ENCODE measurements at regions not wholly inside any gene's neighbourhood (a gene's known extent, or its start where the extent isn't known, plus 50 kb on each side); places are given as distances from the start of the nearest gene placed in this dataset.

GRCh38 chr6:167758309-167759023 is 68.2 kb upstream of the AFDN start:
- no peak for DNase-seq

GRCh38 chr6:167759206-167759605 is 67.5 kb upstream of the AFDN start:
- DNase-seq, result no peak

DNA sequence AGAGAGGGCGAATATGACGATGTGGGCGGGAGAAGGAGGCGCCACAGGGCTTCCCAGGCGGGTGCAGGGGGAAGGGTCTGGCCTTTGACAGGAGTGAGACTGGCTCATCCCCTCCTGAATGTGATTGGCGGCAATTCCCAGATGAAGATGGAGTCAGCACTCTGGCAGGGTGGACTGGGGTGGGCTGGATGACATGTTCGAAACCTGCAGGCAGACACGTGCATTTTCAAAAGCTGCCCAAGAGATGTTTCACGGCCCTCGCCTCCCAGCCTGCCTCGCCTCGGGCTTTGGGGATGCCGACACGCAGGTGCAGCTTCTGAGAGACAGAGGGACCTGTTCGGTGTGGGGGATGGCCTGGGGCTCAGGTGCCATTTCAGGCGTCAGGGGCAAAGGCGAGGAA is 66.8 kb upstream of the AFDN start:
- DNase-seq, result no peak

GRCh38 chr6:167760979-167761793 is 65.5 kb upstream of the AFDN start:
- DNase-seq, result no peak

- DNase-seq, result no peak
These were observed 64.9 kb upstream of the AFDN start for GRCh38 chr6:167761794-167762258.

DNA sequence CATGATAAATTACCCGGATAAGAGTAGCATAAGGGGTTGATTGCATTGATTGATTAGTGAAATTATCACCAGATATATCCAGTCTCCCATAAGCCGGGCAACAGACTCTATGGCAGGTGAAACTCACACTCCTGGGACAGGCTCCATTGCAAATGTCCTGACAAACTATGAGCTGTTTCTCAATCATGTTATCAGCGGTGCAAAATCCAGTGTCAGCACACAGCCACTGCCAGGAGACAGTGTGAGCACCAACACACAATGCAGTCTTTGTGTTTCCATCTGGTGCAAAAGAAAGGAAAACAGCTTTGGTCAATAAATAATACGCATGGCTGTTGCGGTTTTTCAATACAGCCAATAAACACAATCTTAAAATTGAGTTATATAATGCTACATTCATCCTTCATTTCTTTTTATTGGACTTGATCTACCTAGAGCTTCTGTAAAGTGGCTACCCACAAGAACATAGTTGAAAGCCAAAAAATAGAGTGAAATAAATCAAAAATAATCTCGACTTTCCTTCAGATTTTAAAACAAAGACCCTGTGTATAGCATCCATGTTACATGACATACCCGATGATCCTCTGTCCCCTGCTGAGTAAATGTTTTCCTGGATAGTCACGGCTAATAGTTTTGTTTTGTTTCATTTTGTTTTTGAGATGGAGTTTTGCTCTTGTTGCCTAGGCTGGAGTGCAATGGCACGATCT is 64.3 kb upstream of the AFDN start:
- DNase-seq, result no peak

DNA sequence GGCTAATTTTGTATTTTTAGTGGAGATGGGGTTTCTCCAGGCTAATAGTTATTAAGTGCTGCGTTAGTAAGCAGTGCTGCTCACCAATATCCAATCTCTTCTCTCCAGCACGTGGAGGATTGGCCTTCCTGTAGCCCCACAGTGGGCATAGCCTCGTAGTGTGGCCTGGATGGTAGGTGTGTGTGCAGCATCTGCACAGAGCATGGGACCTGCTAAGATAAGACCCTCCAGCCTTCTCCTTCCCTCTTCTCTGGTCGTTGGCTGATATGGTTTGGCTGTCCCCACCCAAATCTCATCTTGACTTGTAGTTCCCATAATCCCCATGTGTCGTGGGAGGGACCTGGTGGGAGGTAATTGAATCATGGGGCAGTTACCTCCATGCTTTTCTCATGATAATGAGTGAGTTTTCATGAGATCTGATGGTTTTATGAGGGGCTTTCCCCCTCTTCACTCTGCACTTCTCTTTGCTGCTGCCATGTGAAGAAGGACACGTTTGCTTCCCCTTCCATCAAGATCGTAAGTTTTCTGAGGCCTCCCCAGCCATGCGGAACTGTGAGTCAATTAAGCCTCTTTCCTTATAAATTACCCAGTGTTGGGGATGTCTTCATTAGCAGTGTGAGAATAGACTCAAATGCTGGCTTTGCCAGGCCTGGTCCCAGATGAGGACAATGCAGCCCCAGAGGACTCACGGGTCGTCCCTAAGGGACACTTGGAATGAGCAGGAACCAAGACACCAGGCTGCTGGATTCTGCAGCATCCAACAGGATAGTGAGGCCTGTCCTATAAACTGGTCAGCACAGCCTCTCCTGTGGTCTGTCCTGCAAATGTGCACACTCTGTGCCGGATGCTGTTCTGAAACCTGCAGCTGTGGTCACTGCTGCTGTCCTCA is 63.4 kb upstream of the AFDN start:
- DNase-seq, result no peak

- no peak for DNase-seq
These were observed 62.5 kb upstream of the AFDN start for GRCh38 chr6:167764215-167764614.

DNA sequence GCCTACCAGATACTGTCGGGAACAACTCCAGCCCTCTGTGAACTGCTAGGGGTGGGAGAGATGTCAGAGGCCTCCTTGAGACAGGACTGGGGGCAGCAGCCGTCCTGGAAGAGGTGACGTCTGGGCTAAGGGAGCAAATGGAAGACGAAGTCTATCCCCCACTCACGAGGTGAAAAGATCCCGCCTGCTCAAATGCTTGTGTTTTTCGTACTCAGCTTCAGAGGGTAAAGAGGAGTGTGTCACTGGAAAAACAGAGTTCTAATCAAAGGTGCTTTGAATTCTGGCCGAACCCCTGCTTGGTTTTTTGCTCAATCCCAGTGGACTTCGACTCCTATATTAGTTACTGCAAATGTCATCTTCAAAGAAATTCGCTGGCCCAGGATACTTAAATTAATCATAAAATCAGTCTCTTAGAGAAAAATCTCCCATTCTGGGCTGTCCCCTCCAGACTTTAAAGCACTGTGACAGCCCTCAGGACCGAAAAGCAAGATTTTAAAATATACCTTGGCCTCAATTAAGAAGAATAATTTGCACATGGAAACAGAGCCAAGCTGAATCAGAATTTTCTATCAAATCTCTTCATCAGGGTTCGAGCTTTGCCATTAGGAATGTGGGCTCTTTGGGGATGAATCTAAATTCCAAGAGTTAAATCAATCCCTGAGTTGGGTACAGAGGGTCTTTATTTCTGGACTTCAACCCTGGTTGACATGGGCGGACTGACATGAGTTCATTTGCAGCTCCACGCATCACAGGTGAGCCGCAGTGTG is 61.8 kb upstream of the AFDN start:
- no peak for DNase-seq

GRCh38 chr6:167766986-167767714 is 59.6 kb upstream of the AFDN start:
- no peak for DNase-seq

- DNase-seq, result no peak
These were observed 59.0 kb upstream of the AFDN start for GRCh38 chr6:167767715-167768107.

- no peak for DNase-seq
These were observed 58.1 kb upstream of the AFDN start for GRCh38 chr6:167768471-167769215.

DNA sequence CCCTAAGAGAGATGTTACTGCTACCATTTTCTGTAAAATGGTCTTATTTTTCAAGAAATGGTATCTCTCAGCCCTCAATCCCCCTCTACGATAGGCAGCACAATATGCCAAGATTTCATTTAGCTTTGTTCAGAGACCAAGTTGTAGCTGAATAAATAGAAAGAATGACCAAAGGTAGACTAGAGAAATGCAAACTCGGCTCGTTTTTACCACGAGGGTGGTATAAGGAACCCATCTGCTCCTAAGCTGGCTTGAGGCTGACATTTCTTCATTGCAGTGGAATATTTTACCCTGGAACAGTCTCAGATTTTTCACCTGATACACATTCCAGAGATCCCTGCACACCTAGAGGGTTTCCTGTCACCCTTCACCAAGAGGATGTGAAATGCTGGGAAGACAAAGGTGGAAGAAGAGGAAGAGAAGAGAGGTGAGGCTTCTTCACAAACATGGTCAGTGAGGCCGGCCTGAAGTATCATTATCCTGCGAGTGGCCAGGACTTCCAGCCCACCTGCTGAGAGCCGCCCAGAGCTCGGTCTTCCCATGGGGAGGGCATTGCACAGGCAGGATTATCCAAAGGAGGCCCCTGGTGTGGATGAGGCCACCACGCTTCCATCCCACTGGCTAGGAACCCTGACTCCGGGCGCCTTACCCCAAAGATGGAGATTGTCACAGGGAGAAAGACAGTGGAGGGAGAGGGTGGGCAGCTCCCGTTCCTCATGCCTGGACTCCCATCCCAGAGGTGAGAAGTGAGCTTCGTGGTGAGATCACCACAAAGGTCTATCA is 57.1 kb upstream of the AFDN start:
- no peak for DNase-seq

DNA sequence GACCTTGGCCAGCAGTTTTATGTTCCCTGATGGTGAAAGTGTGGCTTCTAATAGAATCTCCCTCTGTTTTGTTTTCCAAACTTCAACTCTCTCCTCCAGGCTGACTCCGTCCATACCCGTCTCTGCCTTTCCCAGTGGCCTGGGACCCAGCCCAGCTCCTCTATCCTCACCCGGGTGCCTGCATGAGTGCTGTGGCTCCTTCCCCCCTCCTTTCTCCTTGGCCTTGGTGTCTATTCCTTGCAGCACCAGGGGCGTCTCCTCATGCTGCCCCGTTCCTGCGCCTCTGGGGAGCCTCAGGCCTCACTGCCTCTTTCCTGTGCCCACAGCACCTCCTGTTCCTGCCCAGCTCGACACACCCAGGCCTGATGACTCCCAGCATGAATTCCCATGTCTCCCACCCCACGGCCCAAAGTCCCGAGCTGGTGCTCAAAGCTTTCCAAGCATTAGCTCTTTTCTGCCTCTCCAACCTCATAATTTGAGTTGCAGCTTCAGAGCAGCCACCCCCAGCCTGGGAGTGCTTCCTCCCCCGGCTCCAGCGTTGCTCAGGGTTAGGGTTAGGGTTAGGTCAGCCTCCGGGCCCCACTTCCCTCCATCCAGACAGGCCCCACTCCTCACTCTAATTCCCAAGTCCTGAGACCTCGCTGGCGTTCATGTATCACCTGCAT is 56.3 kb upstream of the AFDN start:
- DNase-seq, result no peak

DNA sequence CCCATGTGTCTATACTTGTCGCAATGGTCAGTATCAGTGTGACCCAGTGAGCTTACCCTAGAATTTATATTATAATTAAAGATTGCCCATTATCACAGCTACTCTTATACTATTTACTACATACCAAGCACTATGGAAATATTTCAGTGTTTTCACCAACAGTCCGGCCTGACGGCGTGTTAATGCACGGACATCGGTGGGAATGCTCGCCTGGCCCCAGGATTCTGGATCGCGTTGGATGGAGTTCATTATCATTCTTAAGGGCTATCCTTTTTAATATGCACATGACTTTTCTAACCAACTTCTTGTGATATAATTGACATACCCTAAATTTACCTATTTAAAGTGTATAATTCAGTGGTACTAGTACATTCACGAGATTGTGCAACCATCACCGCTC is 51.8 kb upstream of the AFDN start:
- no peak for DNase-seq

- no peak for DNase-seq
These were observed 49.6 kb upstream of the AFDN start for GRCh38 chr6:167776906-167777627.
